GM12878 (cell line): ENCODE measurements at regions not wholly inside any gene's neighbourhood (a gene's known extent, or its start where the extent isn't known, plus 50 kb on each side); places are given as distances from the start of the nearest gene placed in this dataset.

ENCODE experiments used
- ATAC-seq: fragments of 200-7000 bp; cut with Tn5 transposase; 3 replicates; pipeline ENCODE4 v1.9.1; 2020; ENCODE audit warnings: mild to moderate bottlenecking, moderate library complexity
- BruUV-seq: library from RNA; stranded (reverse); fragments of 400-500 nt; replicated peaks from 2 replicates; lab custom pipeline; 2021; lab: Mats Ljungman, UMichigan
- CTCF ChIA-PET: fragments of 300-600 bp; sonication (Branson Sonifier 250); formaldehyde crosslinking; extraction: SDS; loops from one replicate; lab custom pipeline; 2021; ENCODE audit warnings: inconsistent platforms; lab: Yijun Ruan, JAX
- POLR2A ChIA-PET: fragments of 350-600 bp; formaldehyde crosslinking; extraction: SDS; loops from one replicate; lab custom pipeline; 2021; ENCODE audit warnings: inconsistent platforms; lab: Charles Lee
- RAD21 ChIA-PET: fragments of 300-600 bp; sonication (Branson Sonifier 250); formaldehyde crosslinking; loops from one replicate; lab custom pipeline; 2023; ENCODE audit warnings: antibody characterized with exemption; ENCODE audit not compliant: unreplicated experiment; lab: Charles Lee
- SMC1A ChIA-PET: fragments of 300-600 bp; sonication (Branson Sonifier 250); formaldehyde crosslinking; loops from one replicate; lab custom pipeline; 2023; ENCODE audit not compliant: unreplicated experiment, uncharacterized antibody; lab: Charles Lee
- DNase-seq: peaks from one replicate; pipeline ENCODE4 v3.0.0-alpha.2; 2011; ENCODE audit warnings: low read depth, low spot score
- FAIRE-seq: peaks from 3 replicates; lab custom pipeline; 2011; peaks lifted over from hg19 to GRCh38; lab: Jason Lieb, UNC
- H2AFZ ChIP-seq: 2 replicates; pipeline ENCODE4 v1.6.0; 2011; ENCODE audit warnings: low read depth, low read length, control low read depth; ENCODE audit not compliant: control insufficient read depth
- H3K27ac ChIP-seq: 2 replicates; pipeline ENCODE4 v1.5.1; 2011; ENCODE audit warnings: control low read depth; ENCODE audit not compliant: control insufficient read depth, insufficient read depth
- H3K27me3 ChIP-seq, 2 experiments: replicated peaks in 1 of 2; 2 replicates each; pipeline versions ENCODE4 v1.6.0 to v1.6.1; 2011; ENCODE audit warnings: low read length in 1 of 2; ENCODE audit not compliant: control insufficient read depth in 2 of 2, insufficient read depth in 2 of 2
- H3K36me3 ChIP-seq, 2 experiments: 2 replicates each; pipeline ENCODE4 v1.5.1; 2011; ENCODE audit warnings: low read length in 1 of 2; ENCODE audit not compliant: control insufficient read depth in 2 of 2, insufficient read depth in 2 of 2
- H3K4me1 ChIP-seq: 2 replicates; pipeline ENCODE4 v1.6.1; 2011; ENCODE audit warnings: mild to moderate bottlenecking, low read length, moderate library complexity, mixed read lengths; ENCODE audit not compliant: control insufficient read depth, insufficient read depth
- H3K4me2 ChIP-seq: 2 replicates; pipeline ENCODE4 v1.6.0; 2011; ENCODE audit warnings: control low read depth; ENCODE audit not compliant: control insufficient read depth, insufficient read depth
- H3K4me3 ChIP-seq: fragments of 200-600 bp; sonication (generic); 2 replicates; pipeline ENCODE4 v1.5.1; 2016
- H3K79me2 ChIP-seq: 2 replicates; pipeline ENCODE4 v1.6.0; 2011; ENCODE audit warnings: low read length; ENCODE audit not compliant: control insufficient read depth, insufficient read depth
- H3K9ac ChIP-seq: 2 replicates; pipeline ENCODE4 v1.8.0; 2011; ENCODE audit warnings: low read length, control low read depth, mixed read lengths; ENCODE audit not compliant: control insufficient read depth, insufficient read depth
- H3K9me3 ChIP-seq: replicated peaks from 3 replicates; pipeline ENCODE4 v1.5.1; 2011; ENCODE audit warnings: mild to moderate bottlenecking, low read length; ENCODE audit not compliant: control insufficient read depth, insufficient read depth
- H4K20me1 ChIP-seq: 2 replicates; pipeline ENCODE4 v1.6.0; 2011; ENCODE audit not compliant: control insufficient read depth, insufficient read depth
- CEBPB ChIP-seq, 2 experiments: fragments of 150-350 bp in 1 of 2; IDR thresholded peaks; 2 replicates each; pipeline ENCODE4 v1.6.1; 2012 to 2014; ENCODE audit warnings: low read depth in 2 of 2, low read length in 2 of 2, borderline replicate concordance in 1 of 2, inconsistent platforms in 1 of 2
- EGR1 ChIP-seq, 2 experiments: IDR thresholded peaks; 1 replicate in 1 of 2; 2 replicates in 1 of 2; pipeline ENCODE4 v1.6.1; 2011 to 2012; ENCODE audit warnings: low read depth in 2 of 2, low read length in 2 of 2, borderline replicate concordance in 1 of 2, mild to moderate bottlenecking in 1 of 2, moderate library complexity in 1 of 2
- HDAC6 ChIP-seq: fragments of 200-600 bp; sonication (generic); IDR thresholded peaks from one replicate; pipeline ENCODE4 v1.8.0; 2017; ENCODE audit warnings: antibody characterized with exemption; ENCODE audit not compliant: unreplicated experiment
- JUND ChIP-seq: IDR thresholded peaks from 2 replicates; pipeline ENCODE4 v1.6.1; 2012; ENCODE audit warnings: low read depth, mild to moderate bottlenecking, low read length, improper control_type of control experiment, moderate library complexity
- MTA3 ChIP-seq: IDR thresholded peaks from 2 replicates; pipeline ENCODE4 v1.6.1; 2012; ENCODE audit warnings: low read length, inconsistent platforms, borderline replicate concordance
- MYC ChIP-seq: IDR thresholded peaks from 2 replicates; pipeline ENCODE4 v1.6.1; 2011; ENCODE audit warnings: mild to moderate bottlenecking, low read length, moderate library complexity, inconsistent platforms; ENCODE audit not compliant: insufficient read depth, insufficient replicate concordance, insufficient read length, severe bottlenecking
- RB1 ChIP-seq: fragments of 450-650 bp; formaldehyde crosslinking; IDR thresholded peaks from 2 replicates; pipeline ENCODE4 v1.6.1; 2017; ENCODE audit warnings: mild to moderate bottlenecking, borderline replicate concordance
- SMAD1 ChIP-seq: fragments of 450-650 bp; IDR thresholded peaks from 2 replicates; pipeline ENCODE4 v1.6.1; 2018; ENCODE audit warnings: mild to moderate bottlenecking, low read depth; ENCODE audit not compliant: partially characterized antibody
- SUZ12 ChIP-seq: fragments of 200-600 bp; sonication (generic); IDR thresholded peaks from one replicate; pipeline ENCODE4 v1.6.1; 2018; ENCODE audit warnings: antibody characterized with exemption, mild to moderate bottlenecking; ENCODE audit not compliant: unreplicated experiment
- ZBED1 ChIP-seq: IDR thresholded peaks from 2 replicates; pipeline ENCODE4 v1.6.1; 2016; ENCODE audit warnings: borderline replicate concordance
- WGBS: methylation state at CpG from one replicate; pipeline ENCODE4 v1.1.6; 2016; ENCODE audit warnings: low lambda C conversion rate; ENCODE audit not compliant: insufficient replicate concordance, insufficient coverage; ENCODE audit errors: missing lambda C conversion rate; 5-methylcytosine and 5-hydroxymethylcytosine counted together
- in situ Hi-C: fragments of 300-500 bp; cut with MboI; formaldehyde crosslinking; loops from 9 replicates; pipeline ENCODE4 v1.14.3; 2018; ENCODE audit warnings: mixed read lengths
- intact Hi-C: fragments of 100-400 bp; cut with micrococcal nuclease; formaldehyde crosslinking; loops from one replicate; pipeline ENCODE4 v1.14.2; 2022; ENCODE audit not compliant: unreplicated experiment
- TF ChIP-seq, protein P1 (sequence below): IDR thresholded peaks from 2 replicates; pipeline ENCODE4 v1.6.1; 2011; ENCODE audit warnings: borderline replicate concordance, low read depth, mild to moderate bottlenecking, moderate library complexity, mixed read lengths, low read length; ENCODE audit not compliant: insufficient read depth; ENCODE audit errors: extremely low read length
- TF ChIP-seq, protein P2 (sequence below): fragments of 150-350 bp; IDR thresholded peaks from 2 replicates; pipeline ENCODE4 v1.6.1; 2014; ENCODE audit warnings: mild to moderate bottlenecking, low read depth, low read length
- TF ChIP-seq, protein P3 (sequence below): fragments of 450-650 bp; IDR thresholded peaks from 2 replicates; pipeline ENCODE4 v1.6.1; 2017; ENCODE audit warnings: low read depth, mild to moderate bottlenecking, moderate library complexity

DNA sequence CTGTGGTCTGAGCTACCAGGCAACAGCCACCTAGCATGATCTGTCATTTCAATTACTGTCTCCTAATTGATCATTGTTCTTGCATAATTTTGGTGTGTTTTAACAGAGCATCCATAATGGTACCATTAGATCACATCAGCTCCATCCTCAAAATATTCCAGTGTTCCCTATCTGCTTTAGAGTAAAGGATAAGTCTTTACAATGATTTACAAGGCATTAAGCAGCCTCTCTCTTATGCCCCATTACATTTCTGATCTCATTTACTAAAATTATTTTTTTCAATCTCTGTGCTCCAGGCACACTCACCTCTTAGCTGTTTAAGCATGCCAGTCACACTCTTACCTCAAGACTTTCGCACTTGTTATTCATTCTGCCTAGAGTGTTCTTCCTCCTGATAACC, 389.9 kb upstream of the PTPRD start:
- in situ Hi-C loops: no loop called here
- ChIA-PET SMC1A (interaction anchor here (2.1 kb wide), 1 partner anchor 12 kb away, joined by 5 read pairs; no protein-coding TSS in a partner anchor), CTCF (interaction anchor here (0.6 kb wide), 1 partner anchor 179 kb away, joined by 4 read pairs; no protein-coding TSS in a partner anchor), POLR2A (no interaction called here), RAD21 (no interaction called here)
- ATAC-seq (no peak), FAIRE-seq (no peak), DNase-seq (no peak)
- intact Hi-C loops: no loop called here
- no peak overlapping the region for H3K4me2 ChIP-seq
- H3K27ac ChIP-seq: no peak overlapping the region
- BruUV-seq: no TSS peak
- no peak overlapping the region for H2AFZ ChIP-seq
- H3K9me3 ChIP-seq: no peaks in the 10 kb centered on the region
- H3K36me3 ChIP-seq: no peaks in the 10 kb centered on the region
- 0% methylated on average over 1 of the region's 1 CpG for WGBS
- TF ChIP-seq SUZ12 (no peak), JUND (no peak), CEBPB (IDR thresholded peaks at IDR 0.05; ENCODE audit: borderline replicate concordance in 1 of 2, low read depth in 2 of 2, low read length in 2 of 2) (no peak), HDAC6 (no peak)
- TF ChIP-seq, protein P1, sequence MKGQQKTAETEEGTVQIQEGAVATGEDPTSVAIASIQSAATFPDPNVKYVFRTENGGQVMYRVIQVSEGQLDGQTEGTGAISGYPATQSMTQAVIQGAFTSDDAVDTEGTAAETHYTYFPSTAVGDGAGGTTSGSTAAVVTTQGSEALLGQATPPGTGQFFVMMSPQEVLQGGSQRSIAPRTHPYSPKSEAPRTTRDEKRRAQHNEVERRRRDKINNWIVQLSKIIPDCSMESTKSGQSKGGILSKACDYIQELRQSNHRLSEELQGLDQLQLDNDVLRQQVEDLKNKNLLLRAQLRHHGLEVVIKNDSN: no peak
- H3K9ac ChIP-seq: no peak overlapping the region
- H4K20me1 ChIP-seq: no peaks in the 10 kb centered on the region
- no peaks in the 10 kb centered on the region for H3K27me3 ChIP-seq
- no peak overlapping the region for H3K4me3 ChIP-seq
- no peaks in the 10 kb centered on the region for H3K4me1 ChIP-seq
- no peaks in the 10 kb centered on the region for H3K79me2 ChIP-seq

DNA sequence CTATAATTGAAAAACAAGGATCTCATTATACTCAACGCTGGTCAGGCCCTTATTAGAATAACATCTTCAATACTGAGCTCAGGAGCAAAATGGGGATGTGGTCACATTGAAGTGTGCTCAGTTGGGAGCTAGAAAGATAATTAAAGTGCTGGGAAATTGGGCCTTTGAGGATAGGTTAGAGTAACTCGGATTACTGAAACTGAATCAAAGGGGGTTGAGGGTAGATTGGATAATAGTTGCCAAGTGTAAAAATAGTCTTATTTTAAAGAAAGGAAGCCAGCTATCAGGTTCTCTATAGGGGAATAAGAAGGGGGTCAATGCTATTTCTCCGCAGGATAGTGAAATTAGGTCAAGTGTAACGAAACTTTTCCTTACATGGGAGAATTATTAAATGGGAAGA, 391.0 kb upstream of the PTPRD start:
- Histone ChIP-seq H3K4me2 (no peak overlapping the region), H3K36me3 (no peaks in the 10 kb centered on the region), H3K79me2 (no peaks in the 10 kb centered on the region), H3K27ac (no peak overlapping the region), H3K9me3 (no peaks in the 10 kb centered on the region), H3K4me3 (no peak overlapping the region), H4K20me1 (no peaks in the 10 kb centered on the region), H3K4me1 (no peaks in the 10 kb centered on the region), H3K27me3 (no peaks in the 10 kb centered on the region), H3K9ac (no peak overlapping the region), H2AFZ (no peak overlapping the region)
- intact Hi-C loops: no loop called here
- ChIA-PET POLR2A (interaction anchor here (0.6 kb wide), 1 partner anchor 11 kb away, joined by 5 read pairs; no protein-coding TSS in a partner anchor), RAD21 (interaction anchor here (1.2 kb wide), 1 partner anchor 147 kb away, joined by 3 read pairs; no protein-coding TSS in a partner anchor), SMC1A (interaction anchor here (0.7 to 2.1 kb wide), 2 partner anchors 11 to 312 kb away, joined by 3 to 5 read pairs; no protein-coding TSS in a partner anchor), CTCF (no interaction called here)
- no peak for FAIRE-seq
- no peak for DNase-seq
- no peak for ATAC-seq
- 1% methylated on average over 4 of the region's 4 CpGs for WGBS
- in situ Hi-C loops: no loop called here
- no TSS peak for BruUV-seq
- TF ChIP-seq ZBED1 (no peak), MTA3 (no peak), RB1 (no peak), MYC (no peak), JUND (no peak), SMAD1 (no peak), EGR1 (IDR thresholded peaks at IDR 0.05; ENCODE audit: borderline replicate concordance in 1 of 2, low read depth in 2 of 2, low read length in 2 of 2) (no peak)
- TF ChIP-seq, protein P2, sequence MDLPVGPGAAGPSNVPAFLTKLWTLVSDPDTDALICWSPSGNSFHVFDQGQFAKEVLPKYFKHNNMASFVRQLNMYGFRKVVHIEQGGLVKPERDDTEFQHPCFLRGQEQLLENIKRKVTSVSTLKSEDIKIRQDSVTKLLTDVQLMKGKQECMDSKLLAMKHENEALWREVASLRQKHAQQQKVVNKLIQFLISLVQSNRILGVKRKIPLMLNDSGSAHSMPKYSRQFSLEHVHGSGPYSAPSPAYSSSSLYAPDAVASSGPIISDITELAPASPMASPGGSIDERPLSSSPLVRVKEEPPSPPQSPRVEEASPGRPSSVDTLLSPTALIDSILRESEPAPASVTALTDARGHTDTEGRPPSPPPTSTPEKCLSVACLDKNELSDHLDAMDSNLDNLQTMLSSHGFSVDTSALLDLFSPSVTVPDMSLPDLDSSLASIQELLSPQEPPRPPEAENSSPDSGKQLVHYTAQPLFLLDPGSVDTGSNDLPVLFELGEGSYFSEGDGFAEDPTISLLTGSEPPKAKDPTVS: no peak
- TF ChIP-seq, protein P3, sequence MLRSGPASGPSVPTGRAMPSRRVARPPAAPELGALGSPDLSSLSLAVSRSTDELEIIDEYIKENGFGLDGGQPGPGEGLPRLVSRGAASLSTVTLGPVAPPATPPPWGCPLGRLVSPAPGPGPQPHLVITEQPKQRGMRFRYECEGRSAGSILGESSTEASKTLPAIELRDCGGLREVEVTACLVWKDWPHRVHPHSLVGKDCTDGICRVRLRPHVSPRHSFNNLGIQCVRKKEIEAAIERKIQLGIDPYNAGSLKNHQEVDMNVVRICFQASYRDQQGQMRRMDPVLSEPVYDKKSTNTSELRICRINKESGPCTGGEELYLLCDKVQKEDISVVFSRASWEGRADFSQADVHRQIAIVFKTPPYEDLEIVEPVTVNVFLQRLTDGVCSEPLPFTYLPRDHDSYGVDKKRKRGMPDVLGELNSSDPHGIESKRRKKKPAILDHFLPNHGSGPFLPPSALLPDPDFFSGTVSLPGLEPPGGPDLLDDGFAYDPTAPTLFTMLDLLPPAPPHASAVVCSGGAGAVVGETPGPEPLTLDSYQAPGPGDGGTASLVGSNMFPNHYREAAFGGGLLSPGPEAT: no peak
